Muscle of back (tissue), 3 donors: ENCODE measurements at regions not wholly inside any gene's neighbourhood (a gene's known extent, or its start where the extent isn't known, plus 50 kb on each side); places are given as distances from the start of the nearest gene placed in this dataset.

Experiments used
- DNase-seq, 3 donors: peaks; one replicate each; pipeline versions ENCODE4 v3.0.0 to v3.0.0-alpha.2; 2013

DNA sequence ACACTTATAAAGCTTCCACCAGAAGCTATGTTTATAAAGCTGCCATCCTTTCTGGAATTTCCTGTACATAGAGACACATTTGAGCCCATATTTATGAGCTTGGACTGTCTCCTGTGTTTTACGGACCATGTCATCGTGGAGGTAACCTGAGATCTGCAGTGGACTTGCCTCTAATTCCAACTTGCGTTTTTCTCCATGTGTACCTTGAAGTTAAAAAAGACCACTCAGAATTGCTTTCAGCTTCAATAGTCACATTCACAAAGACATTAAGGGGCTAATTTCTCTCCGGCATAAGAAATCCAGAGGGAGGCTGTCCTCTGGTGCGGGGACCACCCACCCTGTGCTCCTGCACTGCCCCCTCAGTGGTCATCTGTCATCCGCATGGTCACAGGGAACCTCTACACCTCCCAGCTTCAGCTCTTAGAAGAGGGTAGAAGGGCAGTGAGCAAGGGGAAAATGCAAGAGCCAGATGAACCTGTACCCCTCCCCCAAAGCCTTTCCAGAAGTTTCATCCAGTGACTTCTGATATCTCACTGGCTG is 521.4 kb upstream of the CAMK1G start:
- no peak for DNase-seq

GRCh38 chr1:209062863-209063262 is 520.7 kb upstream of the CAMK1G start:
- DNase-seq: no peak

DNA sequence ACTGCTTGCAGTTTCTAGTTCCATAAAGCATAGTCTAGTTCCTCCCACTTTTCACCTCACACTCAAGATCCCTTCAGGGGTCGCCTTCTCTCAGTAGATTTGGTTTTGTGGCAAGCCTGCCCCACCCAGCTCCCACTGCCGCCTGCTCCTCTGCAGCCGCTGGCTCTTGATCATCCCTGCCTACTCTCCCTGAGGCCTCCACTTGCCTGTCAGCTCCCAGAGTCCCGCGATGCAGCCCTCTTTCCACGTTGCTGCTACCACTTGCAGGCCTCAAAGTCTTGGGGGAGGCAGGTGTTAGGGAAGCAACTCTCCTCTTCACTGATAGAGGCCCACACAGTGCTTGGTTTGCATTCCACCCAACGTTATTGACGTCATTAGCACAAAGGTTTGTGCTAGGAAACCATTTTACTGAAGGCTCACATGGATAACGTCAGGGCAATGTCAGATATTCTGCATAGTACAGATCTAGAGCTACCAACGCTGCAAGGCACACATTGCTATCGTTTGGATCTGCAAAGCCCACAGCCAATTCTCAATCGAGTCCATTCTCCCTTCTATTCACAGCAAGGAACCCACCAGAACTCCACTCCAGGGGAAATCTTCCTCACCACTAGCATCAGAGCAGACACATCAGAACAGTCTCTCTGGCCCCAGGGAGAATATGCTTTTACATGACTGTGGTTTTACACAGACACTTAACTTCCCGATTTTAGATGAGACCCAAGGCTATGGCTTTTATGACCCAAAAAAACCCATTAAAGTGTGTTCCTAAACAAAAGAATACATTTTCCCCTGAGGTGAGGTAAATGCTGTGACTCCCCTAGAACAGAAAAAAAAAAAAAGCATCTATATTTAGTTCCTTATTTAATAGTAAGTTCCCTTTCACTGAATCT is 519.5 kb upstream of the CAMK1G start:
- no peak for DNase-seq

DNA sequence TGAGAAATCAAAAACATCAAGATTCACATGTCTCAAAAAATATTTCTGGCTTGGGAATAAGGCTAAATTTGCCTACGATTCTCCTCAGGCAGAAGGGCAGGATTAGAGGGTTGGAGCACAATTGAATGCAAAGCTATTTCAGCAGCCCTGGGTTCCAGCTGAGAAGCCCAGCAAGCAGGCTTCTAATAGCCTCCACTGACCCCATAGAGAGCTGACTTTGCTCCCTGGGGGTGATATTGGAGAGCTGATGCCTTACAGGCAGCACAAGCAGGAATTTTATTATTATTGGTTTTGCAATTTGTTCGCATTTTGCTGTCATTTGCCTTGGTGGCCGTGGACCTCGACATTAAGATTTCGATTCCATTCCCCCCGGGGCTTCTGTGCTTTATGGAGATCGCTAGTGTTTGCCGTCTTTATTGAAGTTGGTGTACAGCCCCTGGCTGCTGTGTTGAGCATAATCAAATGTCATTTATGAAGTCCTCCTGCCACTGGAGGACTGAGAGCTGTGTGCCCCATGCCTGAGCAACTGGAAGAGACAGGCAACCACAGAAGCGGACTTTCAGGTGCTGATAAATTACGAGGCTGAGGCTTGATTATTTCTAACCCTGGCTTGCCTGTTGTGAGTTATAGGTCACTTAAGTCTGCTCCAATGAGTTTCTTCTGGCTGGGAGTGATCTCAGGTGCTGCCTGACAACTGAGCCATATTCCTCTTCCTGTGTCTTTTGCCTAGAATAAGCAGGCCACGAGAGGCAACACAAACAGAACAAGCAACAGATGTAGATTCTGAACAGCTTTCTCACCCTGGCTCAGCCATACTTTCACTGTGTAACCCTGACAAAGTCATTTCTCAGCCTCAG is 518.4 kb upstream of the CAMK1G start:
- no peak for DNase-seq

GRCh38 chr1:209072481-209072880 is 511.0 kb upstream of the CAMK1G start:
- DNase-seq: no peak

DNA sequence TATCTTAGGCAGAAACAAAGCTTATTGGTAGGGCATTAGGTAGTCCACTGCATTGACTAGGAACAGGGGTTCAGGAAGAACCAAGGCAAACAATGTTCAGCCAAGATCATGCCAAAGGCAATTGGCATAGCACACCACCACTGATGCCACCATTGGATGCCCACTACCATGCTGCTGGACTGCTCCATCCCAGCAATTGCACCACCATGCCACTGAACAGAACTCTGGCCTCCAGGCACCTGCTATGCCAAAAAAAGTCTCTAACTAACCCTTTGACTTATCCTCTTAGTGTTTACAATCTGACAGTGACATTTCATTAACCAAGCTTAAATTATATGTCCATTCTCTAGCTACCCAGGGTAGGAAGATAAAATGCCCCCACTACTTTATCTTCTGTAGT is 509.6 kb upstream of the CAMK1G start:
- DNase-seq: no peak

GRCh38 chr1:209074575-209075250 is 508.8 kb upstream of the CAMK1G start:
- DNase-seq: no peak

DNA sequence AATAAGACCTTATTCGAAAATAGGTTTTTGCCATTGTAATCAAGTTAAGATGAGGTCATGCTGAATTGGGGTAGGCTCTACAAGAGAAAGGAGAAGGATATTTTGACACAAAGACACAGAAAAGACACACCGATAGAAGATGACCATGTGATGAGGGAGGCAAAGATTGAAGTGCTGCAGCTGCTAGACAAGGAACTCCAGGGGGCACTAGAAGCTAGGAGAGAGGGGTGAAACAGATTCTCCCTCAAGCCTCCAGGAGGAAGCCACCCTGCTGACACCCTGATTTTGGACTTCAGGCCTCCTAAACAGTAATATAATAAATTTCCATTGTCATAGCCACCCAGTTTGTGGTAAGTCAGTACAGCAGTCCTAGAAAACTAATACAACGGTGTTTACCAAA is 506.8 kb upstream of the CAMK1G start:
- DNase-seq: no peak

DNA sequence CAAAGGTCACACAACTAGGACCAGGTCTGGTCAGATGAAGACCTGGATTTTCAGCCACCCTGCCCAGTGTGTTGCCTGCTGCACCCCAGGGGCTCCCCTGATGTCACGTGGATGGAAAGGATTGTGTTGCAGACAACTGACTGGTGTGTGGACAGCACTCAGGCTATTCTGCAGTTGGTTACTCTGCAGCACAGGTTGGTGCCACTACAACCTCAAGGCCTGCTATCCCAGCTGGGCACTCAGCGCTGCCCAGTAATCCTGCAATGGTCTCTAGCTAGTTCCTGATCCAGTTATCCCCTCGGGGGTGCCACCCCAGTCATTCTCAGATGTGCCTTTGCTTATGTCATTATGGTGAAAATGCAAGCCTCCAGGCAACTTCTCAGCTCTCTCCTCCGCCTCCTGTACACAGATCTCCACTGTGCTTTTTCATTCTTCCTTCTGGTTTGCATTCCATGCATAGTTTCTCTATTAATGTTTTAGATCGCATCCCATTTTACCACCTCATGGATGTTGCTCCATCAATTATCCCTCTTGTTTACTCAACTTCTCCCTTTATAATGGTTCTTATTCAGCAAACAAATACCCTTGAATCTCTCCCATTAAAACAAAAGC is 503.2 kb upstream of the CAMK1G start:
- DNase-seq: no peak

GRCh38 chr1:209086486-209087192 is 496.9 kb upstream of the CAMK1G start:
- DNase-seq: no peak

GRCh38 chr1:209094384-209094783 is 489.1 kb upstream of the CAMK1G start:
- DNase-seq: no peak

DNA sequence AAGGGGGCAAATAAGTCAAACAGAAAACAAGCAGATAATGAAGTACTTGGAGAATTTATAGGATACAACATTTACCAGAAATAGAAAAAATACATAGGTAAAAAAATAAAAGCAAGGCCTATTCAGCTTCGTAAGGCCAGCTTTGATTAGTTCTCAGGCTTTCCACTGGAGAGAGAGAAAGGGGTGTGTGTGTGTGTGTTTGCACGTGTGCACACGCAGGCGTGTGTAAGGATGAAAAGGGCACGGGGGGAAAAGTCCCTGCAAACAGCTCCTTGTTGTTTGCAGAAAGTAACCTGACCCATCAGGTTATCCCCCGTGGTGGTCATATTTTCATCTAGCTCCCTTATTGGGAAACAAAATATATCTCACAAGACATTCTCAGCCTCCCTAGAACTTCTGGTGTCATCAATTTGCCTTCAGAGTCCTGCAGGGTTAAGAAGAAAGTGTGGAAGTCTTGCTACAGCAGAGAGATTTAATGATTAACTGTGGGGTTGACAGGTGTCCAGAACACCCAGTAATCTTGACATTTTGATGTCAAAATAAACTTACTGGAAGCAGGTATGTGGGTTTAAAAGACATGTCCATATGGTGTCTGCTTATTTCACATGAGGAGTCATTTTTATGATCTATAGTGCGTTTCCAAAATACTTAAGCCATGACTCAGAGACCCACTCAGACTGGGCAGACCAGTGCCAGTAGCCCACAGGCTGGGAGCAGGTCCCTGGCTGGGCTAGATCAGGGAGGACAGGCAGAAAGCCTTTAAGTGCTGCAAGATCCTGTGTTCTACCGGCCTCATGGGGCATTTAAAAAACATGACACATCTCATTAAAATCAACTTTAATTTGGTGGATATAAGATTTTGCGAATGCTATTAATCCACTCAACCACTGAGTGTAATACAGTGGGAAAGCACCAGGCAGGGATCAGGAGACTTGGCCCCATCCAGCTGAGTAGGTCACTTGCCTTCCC is 487.6 kb upstream of the CAMK1G start:
- DNase-seq: peak in 1 of 3 donors; percentile 38

DNA sequence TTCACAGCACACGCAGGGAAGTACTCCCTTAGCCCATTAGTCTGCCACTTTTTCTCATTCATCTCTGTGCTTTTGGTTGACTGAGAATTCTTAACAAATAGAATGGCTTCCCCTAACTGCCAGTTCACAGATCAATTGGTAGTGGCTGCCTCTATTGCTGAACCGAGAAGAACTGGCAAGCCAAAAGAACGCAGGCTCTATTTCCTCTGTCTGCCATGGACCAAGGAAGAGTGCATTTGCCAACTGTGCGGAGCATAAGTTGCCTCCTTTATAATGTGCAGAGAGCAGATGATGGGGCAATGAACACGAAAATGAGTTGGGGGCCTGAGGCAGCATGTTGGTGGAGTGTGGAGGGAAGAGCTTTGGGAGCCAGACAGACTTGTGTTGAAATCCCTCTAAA is 483.1 kb upstream of the CAMK1G start:
- DNase-seq: no peak

GRCh38 chr1:209101106-209101505 is 482.4 kb upstream of the CAMK1G start:
- no peak for DNase-seq

- no peak for DNase-seq
Observed at GRCh38 chr1:209102120-209102519, 481.4 kb upstream of the CAMK1G start.

- DNase-seq: no peak
Observed at GRCh38 chr1:209102531-209102930, 481.0 kb upstream of the CAMK1G start.

DNA sequence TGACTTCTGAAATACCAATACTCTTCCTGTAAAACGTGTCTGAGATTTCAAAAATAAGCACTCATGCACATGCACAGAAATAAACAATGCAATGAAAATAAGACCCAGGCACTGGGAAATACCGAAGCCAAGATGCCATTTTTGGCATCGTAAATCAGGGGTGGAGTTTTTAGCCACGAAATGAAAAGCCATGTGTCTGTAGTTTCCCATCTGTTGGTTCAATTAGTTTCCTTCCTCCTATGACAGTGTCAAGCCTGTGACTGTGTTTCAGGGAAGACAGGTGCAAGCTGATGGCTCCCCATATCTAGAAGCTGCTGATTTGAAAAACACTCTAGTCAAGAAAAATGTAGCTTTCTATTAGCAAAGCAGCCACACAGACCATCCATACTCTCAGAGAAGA is 480.4 kb upstream of the CAMK1G start:
- DNase-seq: peak in 2 of 3 donors; percentile 4 to 22

GRCh38 chr1:209104646-209105045 is 478.9 kb upstream of the CAMK1G start:
- no peak for DNase-seq

GRCh38 chr1:209105701-209106100 is 477.8 kb upstream of the CAMK1G start:
- DNase-seq: peak in 1 of 3 donors; percentile 1
